Osteoblast (primary cell): ENCODE measurements at regions not wholly inside any gene's neighbourhood (a gene's known extent, or its start where the extent isn't known, plus 50 kb on each side); places are given as distances from the start of the nearest gene placed in this dataset.

ENCODE experiments used
- DNase-seq: peaks from one replicate; pipeline ENCODE4 v3.0.0; 2011; ENCODE audit warnings: low spot score, mixed read lengths; ENCODE audit not compliant: insufficient read length; ENCODE audit errors: missing footprints
- H2AFZ ChIP-seq: 2 replicates; pipeline ENCODE4 v1.6.0; 2011; ENCODE audit warnings: mild to moderate bottlenecking, low read length
- H3K27ac ChIP-seq: 2 replicates; pipeline ENCODE4 v1.5.1; 2011; ENCODE audit warnings: mild to moderate bottlenecking, low read depth, low read length, moderate library complexity
- H3K27me3 ChIP-seq: 2 replicates; pipeline ENCODE4 v1.6.0; 2012; ENCODE audit warnings: mild to moderate bottlenecking, control low read depth, inconsistent platforms, low read length, moderate library complexity; ENCODE audit not compliant: insufficient read depth
- H3K36me3 ChIP-seq: 2 replicates; pipeline ENCODE4 v1.5.1; 2011; ENCODE audit warnings: mild to moderate bottlenecking, low read length, control low read depth, moderate library complexity; ENCODE audit not compliant: insufficient read depth
- H3K4me1 ChIP-seq: 2 replicates; pipeline ENCODE4 v1.5.1; 2011; ENCODE audit warnings: mild to moderate bottlenecking, low read length, control low read depth, moderate library complexity; ENCODE audit not compliant: insufficient read depth
- H3K4me2 ChIP-seq: 2 replicates; pipeline ENCODE4 v1.6.0; 2011; ENCODE audit warnings: mild to moderate bottlenecking, low read length; ENCODE audit not compliant: insufficient read depth
- H3K4me3 ChIP-seq: fragments of 200-600 bp; sonication (generic); 3 replicates; pipeline ENCODE4 v1.5.1; 2012; ENCODE audit warnings: mild to moderate bottlenecking, low read length, inconsistent platforms; ENCODE audit not compliant: insufficient read depth
- H3K79me2 ChIP-seq: 2 replicates; pipeline ENCODE4 v1.6.0; 2012; ENCODE audit warnings: mild to moderate bottlenecking, low read length, control low read depth, inconsistent platforms; ENCODE audit not compliant: insufficient read depth
- H3K9me3 ChIP-seq: 2 replicates; pipeline ENCODE4 v1.5.1; 2011; ENCODE audit warnings: low read depth, low read length, control low read depth
- H4K20me1 ChIP-seq: 2 replicates; pipeline ENCODE4 v1.6.0; 2012; ENCODE audit warnings: mild to moderate bottlenecking, low read length, control low read depth; ENCODE audit not compliant: insufficient read depth
- TF ChIP-seq, protein P1 (sequence below): IDR thresholded peaks from 2 replicates; pipeline ENCODE4 v1.5.1; 2011; ENCODE audit warnings: mild to moderate bottlenecking, low read depth, low read length, moderate library complexity; ENCODE audit errors: extremely low read depth

DNA sequence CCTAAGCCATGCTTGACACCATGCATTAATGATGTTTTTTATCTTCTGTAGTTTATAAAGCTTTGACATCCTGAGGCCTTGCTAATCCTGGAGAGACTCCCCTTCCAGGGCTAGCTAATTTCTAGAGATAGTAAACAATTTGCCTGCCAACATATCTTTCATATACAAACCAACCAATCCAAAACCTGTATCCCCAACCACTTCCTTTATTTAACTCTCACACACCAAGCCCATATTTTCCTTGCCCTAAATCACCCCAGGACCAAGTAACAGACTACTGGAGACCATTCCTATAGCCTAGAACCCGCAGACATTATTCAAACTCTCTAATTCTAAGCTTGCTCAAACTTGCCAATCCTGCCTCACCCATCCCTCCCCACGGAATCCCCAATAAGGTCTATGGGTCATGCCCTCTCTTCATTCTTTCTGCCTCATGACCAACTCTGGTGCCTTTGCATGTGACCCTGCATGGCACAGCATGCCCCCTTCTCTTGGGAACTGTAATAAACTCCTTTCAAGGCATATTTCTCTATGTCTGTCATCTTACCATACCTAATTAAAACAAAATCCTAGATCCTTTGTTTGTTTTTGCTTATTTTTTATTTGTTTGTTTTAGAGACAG lies 116.6 kb upstream of the CACUL1 start:
- DNase-seq = no peak
- H2AFZ ChIP-seq = no peak overlapping the region

DNA sequence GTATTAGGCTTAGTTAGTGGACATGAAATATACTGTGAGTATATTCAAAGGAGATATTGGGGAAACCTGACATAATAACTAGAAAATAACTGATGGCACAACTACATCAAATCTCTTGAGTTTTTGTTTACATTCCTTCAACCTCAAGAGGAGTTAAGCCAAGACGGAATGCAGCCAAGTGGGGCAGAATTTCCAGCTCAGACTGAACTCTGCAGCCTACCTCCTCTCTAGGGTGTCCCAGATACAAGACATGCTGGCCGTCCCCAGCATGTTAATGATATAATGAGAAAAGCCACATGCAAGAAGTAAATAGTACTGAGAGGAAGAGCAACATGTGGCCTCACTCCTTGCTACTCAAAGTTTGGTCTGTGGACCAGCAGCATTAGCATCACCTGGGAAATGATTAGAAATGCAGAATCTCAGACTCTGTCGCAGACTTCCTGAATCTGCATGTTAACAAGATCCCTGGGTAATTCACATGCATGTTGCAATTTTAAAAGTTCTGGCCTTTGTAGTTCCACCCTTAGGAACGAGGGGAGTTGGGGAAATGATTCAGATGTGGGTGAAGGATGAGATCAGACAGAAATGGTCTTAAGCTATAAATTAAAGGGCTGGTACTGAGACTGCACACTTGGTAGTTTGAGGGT lies 118.4 kb upstream of the CACUL1 start:
- no peak for DNase-seq
- peaks cover 11% of the 10 kb centered on the region for H3K4me1 ChIP-seq
- H4K20me1 ChIP-seq = no peaks in the 10 kb centered on the region
- H3K27ac ChIP-seq = no peak overlapping the region
- peaks cover 5% of the 10 kb centered on the region for H3K27me3 ChIP-seq
- no peak overlapping the region for H2AFZ ChIP-seq
- no peaks in the 10 kb centered on the region for H3K9me3 ChIP-seq
- no peak overlapping the region for H3K4me3 ChIP-seq
- no peaks in the 10 kb centered on the region for H3K36me3 ChIP-seq
- no peak overlapping the region for H3K4me2 ChIP-seq
- H3K79me2 ChIP-seq = no peaks in the 10 kb centered on the region
- TF ChIP-seq, protein P1, sequence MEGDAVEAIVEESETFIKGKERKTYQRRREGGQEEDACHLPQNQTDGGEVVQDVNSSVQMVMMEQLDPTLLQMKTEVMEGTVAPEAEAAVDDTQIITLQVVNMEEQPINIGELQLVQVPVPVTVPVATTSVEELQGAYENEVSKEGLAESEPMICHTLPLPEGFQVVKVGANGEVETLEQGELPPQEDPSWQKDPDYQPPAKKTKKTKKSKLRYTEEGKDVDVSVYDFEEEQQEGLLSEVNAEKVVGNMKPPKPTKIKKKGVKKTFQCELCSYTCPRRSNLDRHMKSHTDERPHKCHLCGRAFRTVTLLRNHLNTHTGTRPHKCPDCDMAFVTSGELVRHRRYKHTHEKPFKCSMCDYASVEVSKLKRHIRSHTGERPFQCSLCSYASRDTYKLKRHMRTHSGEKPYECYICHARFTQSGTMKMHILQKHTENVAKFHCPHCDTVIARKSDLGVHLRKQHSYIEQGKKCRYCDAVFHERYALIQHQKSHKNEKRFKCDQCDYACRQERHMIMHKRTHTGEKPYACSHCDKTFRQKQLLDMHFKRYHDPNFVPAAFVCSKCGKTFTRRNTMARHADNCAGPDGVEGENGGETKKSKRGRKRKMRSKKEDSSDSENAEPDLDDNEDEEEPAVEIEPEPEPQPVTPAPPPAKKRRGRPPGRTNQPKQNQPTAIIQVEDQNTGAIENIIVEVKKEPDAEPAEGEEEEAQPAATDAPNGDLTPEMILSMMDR = no peak

More for the DNA sequence above, 116.6 kb upstream of the CACUL1 start:
- Histone ChIP-seq H3K79me2 (no peaks in the 10 kb centered on the region), H3K4me3 (no peak overlapping the region), H4K20me1 (no peaks in the 10 kb centered on the region), H3K36me3 (no peaks in the 10 kb centered on the region), H3K27me3 (peaks cover 11% of the 10 kb centered on the region), H3K9me3 (no peaks in the 10 kb centered on the region), H3K4me2 (no peak overlapping the region), H3K27ac (no peak overlapping the region), H3K4me1 (peaks cover 11% of the 10 kb centered on the region)
- TF ChIP-seq, protein P1 = no peak

DNA sequence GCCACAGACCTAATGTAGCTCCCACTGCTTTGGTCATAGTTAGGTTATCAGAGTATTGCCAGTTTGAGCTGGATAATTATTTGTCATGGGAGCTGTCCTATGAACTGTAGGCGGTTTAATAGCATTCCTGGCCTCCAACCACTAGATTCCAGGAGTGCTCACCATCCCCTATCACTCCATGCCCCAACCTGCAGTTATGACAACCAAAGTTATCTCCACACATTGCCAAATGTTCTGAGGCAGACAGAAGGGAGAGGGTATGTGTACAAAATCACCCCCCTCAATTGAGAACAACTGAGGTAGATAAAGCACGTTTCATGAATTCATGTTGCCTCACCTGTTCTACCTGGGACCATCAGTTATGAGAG lies 119.0 kb upstream of the CACUL1 start:
- Histone ChIP-seq H3K27me3 (peaks cover 5% of the 10 kb centered on the region), H3K9me3 (no peaks in the 10 kb centered on the region), H3K27ac (no peak overlapping the region), H3K4me3 (no peak overlapping the region), H4K20me1 (no peaks in the 10 kb centered on the region), H3K79me2 (no peaks in the 10 kb centered on the region), H3K36me3 (no peaks in the 10 kb centered on the region), H2AFZ (no peak overlapping the region), H3K4me1 (peaks cover 11% of the 10 kb centered on the region), H3K4me2 (no peak overlapping the region)
- TF ChIP-seq, protein P1 = no peak
- no peak for DNase-seq

DNA sequence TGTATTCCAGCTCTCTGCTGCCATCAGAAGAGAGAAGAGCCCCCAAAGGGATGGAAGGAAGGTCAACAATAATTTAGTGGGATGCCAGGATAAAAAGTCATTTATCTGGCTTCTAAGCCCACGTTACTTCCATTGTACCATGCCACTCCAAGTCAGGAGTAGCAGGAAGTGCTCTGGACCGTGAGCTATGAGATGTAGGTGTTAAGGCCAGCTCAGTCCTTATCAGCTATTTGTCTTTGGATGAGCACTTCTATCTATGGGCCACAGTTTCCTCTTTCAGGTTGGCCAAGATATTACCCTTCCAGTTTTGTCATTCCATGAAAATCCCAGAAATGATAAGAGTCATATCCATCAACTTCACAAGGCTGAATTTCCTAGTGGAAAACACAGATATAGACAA lies 119.4 kb upstream of the CACUL1 start:
- H3K4me3 ChIP-seq = no peak overlapping the region
- H3K27me3 ChIP-seq = peaks cover 2% of the 10 kb centered on the region
- no peak overlapping the region for H3K27ac ChIP-seq
- no peaks in the 10 kb centered on the region for H3K79me2 ChIP-seq
- TF ChIP-seq, protein P1 = no peak
- peaks cover 11% of the 10 kb centered on the region for H3K4me1 ChIP-seq
- no peaks in the 10 kb centered on the region for H4K20me1 ChIP-seq
- H3K9me3 ChIP-seq = no peaks in the 10 kb centered on the region
- H3K36me3 ChIP-seq = no peaks in the 10 kb centered on the region
- H3K4me2 ChIP-seq = no peak overlapping the region
- no peak overlapping the region for H2AFZ ChIP-seq
- DNase-seq = no peak
